Brain microvascular endothelial cell (primary cell): ENCODE measurements at regions not wholly inside any gene's neighbourhood (a gene's known extent, or its start where the extent isn't known, plus 50 kb on each side); places are given as distances from the start of the nearest gene placed in this dataset.
"Not testable (repeated sequence)": the region's sequence is repeated elsewhere in the genome, so short reads cannot be mapped to it uniquely, and the experiment has no call there.

Experiments used
- DNase-seq: peaks from one replicate; pipeline ENCODE4 v3.0.0-alpha.2; 2020
- H3K27ac ChIP-seq: fragments of 250-450 bp; sonication (Bioruptor Pico); 2 replicates; pipeline ENCODE4 v1.5.1; 2020; ENCODE audit warnings: mild to moderate bottlenecking, moderate library complexity
- H3K27me3 ChIP-seq: fragments of 250-450 bp; sonication (Bioruptor Pico); replicated peaks from 2 replicates; pipeline ENCODE4 v1.5.1; 2020; ENCODE audit warnings: mild to moderate bottlenecking
- H3K36me3 ChIP-seq: fragments of 250-450 bp; sonication (Bioruptor Pico); replicated peaks from 2 replicates; pipeline ENCODE4 v1.5.1; 2020; ENCODE audit warnings: mild to moderate bottlenecking
- H3K4me3 ChIP-seq: 2 replicates; pipeline ENCODE4 v1.5.1; 2011; ENCODE audit warnings: low read depth, mild to moderate bottlenecking, control low read depth, low read length, moderate library complexity
- in situ Hi-C: cut with HindIII; loops from 2 replicates; pipeline ENCODE4 v1.10.0; 2017; ENCODE audit warnings: low sequenced_read_pairs, low pct_ligation_motif_present
- TF ChIP-seq, protein P1 (sequence below): IDR thresholded peaks from 2 replicates; pipeline ENCODE4 v1.5.1; 2011; ENCODE audit warnings: low read depth, mild to moderate bottlenecking, moderate library complexity, low read length, control low read depth, inconsistent platforms; ENCODE audit errors: missing control alignments

DNA sequence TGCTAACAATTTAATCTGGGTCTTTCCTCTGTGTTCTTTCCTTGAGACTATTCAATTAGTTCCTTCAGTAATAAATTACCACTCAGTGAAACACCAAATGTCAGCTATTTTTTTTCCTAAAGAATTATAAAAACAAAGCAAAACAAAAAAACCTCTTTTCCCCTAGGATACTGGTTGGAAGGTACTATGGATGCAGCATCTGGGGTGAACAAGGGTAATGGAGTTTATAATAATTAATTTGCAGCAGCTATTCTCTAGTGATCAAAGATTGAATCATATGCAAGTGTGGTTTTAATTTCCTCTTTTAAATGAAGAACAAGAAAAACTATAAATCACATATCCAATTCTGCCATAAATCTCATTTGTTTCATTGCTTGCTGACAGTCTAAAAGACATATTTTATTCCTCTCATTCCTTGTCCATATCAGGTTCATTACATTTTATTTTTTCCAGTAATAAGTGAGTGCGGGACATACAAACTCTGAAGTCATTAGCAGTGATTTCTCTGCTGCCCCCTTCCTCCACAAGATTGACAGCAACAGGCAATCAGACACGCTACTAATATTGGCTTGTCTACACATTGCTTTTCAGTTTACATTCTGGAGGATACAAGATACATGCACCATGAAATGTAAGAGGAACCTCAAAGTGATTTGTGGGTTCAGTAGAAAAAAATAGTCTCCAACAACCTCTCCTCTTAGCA, 1093.4 kb upstream of the SLIT2 start:
- no peak for DNase-seq
- in situ Hi-C loops: no loop called here
- H3K4me3 ChIP-seq: no peak overlapping the region
- H3K27ac ChIP-seq: no peak overlapping the region
- no peaks in the 10 kb centered on the region for H3K27me3 ChIP-seq
- H3K36me3 ChIP-seq: no peaks in the 10 kb centered on the region
- TF ChIP-seq, protein P1, sequence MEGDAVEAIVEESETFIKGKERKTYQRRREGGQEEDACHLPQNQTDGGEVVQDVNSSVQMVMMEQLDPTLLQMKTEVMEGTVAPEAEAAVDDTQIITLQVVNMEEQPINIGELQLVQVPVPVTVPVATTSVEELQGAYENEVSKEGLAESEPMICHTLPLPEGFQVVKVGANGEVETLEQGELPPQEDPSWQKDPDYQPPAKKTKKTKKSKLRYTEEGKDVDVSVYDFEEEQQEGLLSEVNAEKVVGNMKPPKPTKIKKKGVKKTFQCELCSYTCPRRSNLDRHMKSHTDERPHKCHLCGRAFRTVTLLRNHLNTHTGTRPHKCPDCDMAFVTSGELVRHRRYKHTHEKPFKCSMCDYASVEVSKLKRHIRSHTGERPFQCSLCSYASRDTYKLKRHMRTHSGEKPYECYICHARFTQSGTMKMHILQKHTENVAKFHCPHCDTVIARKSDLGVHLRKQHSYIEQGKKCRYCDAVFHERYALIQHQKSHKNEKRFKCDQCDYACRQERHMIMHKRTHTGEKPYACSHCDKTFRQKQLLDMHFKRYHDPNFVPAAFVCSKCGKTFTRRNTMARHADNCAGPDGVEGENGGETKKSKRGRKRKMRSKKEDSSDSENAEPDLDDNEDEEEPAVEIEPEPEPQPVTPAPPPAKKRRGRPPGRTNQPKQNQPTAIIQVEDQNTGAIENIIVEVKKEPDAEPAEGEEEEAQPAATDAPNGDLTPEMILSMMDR: no peak

DNA sequence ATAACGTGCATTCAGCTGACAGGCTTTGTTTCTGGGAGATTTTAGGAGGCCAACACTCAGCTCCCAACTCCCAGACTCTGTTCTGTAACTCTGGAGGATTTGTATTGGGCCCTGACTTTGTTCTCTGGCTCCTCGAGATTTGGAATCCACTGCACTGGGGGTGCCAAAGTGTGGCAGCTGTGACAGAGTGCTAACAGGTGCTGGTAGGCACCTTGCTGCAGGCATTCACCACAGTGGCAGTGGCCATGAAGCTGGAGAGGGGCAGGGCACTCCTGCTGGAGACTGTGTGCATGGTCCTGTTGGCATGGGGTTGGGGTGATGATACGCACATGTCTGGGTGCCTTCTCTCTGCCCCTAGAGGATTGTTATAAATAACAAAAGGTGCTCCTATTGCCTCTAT, 1094.9 kb upstream of the SLIT2 start:
- H3K27ac ChIP-seq: no peak overlapping the region
- no peak for DNase-seq
- in situ Hi-C loops: no loop called here
- TF ChIP-seq, protein P1: no peak
- H3K27me3 ChIP-seq: no peaks in the 10 kb centered on the region
- no peak overlapping the region for H3K4me3 ChIP-seq
- H3K36me3 ChIP-seq: no peaks in the 10 kb centered on the region

DNA sequence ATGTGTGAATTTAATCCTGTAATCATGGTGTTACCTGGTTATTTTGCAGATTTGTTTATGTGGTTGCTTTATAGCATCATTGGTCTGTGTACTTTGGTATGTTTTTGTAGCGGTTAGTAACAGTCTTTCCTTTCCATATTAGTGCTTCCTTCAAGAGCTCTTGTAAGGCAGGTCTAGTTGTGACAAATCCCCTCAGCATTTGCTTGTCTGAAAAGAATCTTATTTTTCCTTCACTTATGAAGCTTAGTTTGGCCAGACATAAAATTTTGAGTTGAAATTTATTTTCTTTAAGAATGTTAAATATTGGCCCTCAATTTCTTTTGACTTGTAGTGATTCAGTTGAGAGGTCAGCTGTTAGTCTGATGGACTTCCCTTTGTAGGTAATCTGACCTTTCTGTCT, 1096.1 kb upstream of the SLIT2 start:
- no peak overlapping the region for H3K27ac ChIP-seq
- TF ChIP-seq, protein P1: no peak
- in situ Hi-C loops: no loop called here
- no peaks in the 10 kb centered on the region for H3K27me3 ChIP-seq
- DNase-seq: no peak
- no peak overlapping the region for H3K4me3 ChIP-seq
- H3K36me3 ChIP-seq: no peaks in the 10 kb centered on the region

DNA sequence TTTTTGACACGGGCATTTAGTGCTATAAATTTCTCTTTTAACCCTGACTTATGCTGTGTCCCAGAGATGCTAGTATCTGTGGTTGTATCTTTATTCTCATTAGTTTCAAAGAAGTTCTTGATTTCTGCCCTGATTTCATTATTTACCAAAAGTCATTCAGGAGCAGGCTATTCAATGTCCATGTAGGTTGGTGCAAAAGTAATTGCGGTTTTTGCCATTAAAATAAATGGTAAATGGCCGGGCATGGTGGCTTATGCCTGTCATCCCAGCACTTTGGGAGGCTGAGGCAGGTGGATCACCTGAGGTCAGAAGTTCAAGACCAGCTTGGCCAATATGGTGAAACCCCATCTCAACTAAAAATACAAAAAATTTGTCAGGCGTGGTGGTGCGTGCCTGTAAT, 1097.4 kb upstream of the SLIT2 start:
- H3K27me3 ChIP-seq, H3K4me3 ChIP-seq, H3K27ac ChIP-seq, in situ Hi-C loops, DNase-seq, H3K36me3 ChIP-seq: not testable (repeated sequence)

DNA sequence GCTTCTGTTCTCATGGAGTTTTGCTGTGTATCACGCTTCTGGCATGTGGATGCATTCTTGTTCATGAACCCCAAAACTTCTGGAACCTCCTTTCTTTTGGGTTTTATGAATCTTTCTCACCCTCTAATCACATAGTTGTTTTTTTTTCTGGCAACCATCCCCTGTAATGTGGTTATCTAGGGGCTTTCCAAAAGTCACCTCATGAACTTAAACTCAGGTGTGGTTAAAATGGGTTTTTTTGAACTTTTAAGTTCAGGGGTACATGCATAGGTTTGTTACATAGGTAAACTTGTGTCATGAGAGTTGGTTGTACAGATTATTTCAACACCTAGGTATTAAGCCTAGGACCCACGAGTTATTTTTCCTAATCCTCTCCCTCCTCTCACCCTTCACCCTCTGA, 1099.4 kb upstream of the SLIT2 start:
- TF ChIP-seq, protein P1: no peak
- H3K27me3 ChIP-seq: no peaks in the 10 kb centered on the region
- in situ Hi-C loops: no loop called here
- no peaks in the 10 kb centered on the region for H3K36me3 ChIP-seq
- no peak for DNase-seq
- H3K4me3 ChIP-seq: no peak overlapping the region
- no peak overlapping the region for H3K27ac ChIP-seq

DNA sequence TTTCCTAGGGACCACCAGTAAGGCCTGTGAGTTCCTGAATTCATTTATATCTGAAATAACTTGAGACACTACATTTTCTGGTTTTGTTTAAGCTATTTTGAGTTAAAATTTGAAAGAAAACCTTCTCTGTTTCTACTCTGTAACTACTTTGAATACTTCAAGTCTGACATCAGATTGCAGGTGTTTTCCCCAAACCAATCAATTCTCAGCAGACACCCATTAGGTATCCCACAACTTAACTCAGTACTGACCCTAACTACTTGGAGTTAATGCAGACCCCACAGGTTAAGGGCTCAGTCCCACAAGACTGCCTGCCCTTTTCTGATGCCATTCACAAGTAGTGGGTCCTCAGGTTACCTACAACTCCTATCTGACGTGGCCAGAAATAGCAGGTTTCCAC, 1100.0 kb upstream of the SLIT2 start:
- in situ Hi-C loops: no loop called here

More for the DNA sequence above, 1100.0 kb upstream of the SLIT2 start:
- Histone ChIP-seq H3K27me3 (no peaks in the 10 kb centered on the region), H3K36me3 (no peaks in the 10 kb centered on the region), H3K4me3 (no peak overlapping the region), H3K27ac (no peak overlapping the region)
- TF ChIP-seq, protein P1: no peak
- no peak for DNase-seq
